PFSK-1 (cell line): ENCODE measurements at regions not wholly inside any gene's neighbourhood (a gene's known extent, or its start where the extent isn't known, plus 50 kb on each side); places are given as distances from the start of the nearest gene placed in this dataset.
A peak's percentile ranks its signal among the peaks of the same experiment; 100 is the strongest.

Experiments used
- FOXP2 ChIP-seq: optimal IDR thresholded peaks from 2 replicates; pipeline ENCODE3; 2011; ENCODE audit warnings: borderline replicate concordance, control low read depth, inconsistent platforms; ENCODE audit not compliant: insufficient read depth; ENCODE audit errors: extremely low read length, extremely low read depth
- POLR2AphosphoS5 ChIP-seq: IDR thresholded peaks from 2 replicates; pipeline ENCODE4 v1.6.1; 2012; ENCODE audit warnings: low read depth, mild to moderate bottlenecking, control low read depth, low read length, moderate library complexity
- SIN3A ChIP-seq: IDR thresholded peaks from 2 replicates; pipeline ENCODE4 v1.6.1; 2012; ENCODE audit warnings: mild to moderate bottlenecking, low read length, moderate library complexity, borderline replicate concordance; ENCODE audit not compliant: insufficient read depth
- TAF1 ChIP-seq: IDR thresholded peaks from 2 replicates; pipeline ENCODE4 v1.6.1; 2012; ENCODE audit warnings: low read length, control low read depth, borderline replicate concordance; ENCODE audit not compliant: insufficient read depth
- TF ChIP-seq, protein P1 (sequence below), 2 experiments: IDR thresholded peaks; 2 replicates each; pipeline versions ENCODE4 v1.6.1 to v1.8.0; 2011 to 2012; ENCODE audit warnings: low read depth in 2 of 2, low read length in 2 of 2, control low read depth in 1 of 2, inconsistent platforms in 1 of 2, mild to moderate bottlenecking in 1 of 2, moderate library complexity in 1 of 2; ENCODE audit not compliant: insufficient read depth in 1 of 2

GRCh38 chr16:88289968-88290401, 92.8 kb upstream of the ZNF469 start:
- TF ChIP-seq FOXP2 (peak; percentile 14), POLR2AphosphoS5 (no peak), TAF1 (no peak), SIN3A (no peak)
- TF ChIP-seq, protein P1, sequence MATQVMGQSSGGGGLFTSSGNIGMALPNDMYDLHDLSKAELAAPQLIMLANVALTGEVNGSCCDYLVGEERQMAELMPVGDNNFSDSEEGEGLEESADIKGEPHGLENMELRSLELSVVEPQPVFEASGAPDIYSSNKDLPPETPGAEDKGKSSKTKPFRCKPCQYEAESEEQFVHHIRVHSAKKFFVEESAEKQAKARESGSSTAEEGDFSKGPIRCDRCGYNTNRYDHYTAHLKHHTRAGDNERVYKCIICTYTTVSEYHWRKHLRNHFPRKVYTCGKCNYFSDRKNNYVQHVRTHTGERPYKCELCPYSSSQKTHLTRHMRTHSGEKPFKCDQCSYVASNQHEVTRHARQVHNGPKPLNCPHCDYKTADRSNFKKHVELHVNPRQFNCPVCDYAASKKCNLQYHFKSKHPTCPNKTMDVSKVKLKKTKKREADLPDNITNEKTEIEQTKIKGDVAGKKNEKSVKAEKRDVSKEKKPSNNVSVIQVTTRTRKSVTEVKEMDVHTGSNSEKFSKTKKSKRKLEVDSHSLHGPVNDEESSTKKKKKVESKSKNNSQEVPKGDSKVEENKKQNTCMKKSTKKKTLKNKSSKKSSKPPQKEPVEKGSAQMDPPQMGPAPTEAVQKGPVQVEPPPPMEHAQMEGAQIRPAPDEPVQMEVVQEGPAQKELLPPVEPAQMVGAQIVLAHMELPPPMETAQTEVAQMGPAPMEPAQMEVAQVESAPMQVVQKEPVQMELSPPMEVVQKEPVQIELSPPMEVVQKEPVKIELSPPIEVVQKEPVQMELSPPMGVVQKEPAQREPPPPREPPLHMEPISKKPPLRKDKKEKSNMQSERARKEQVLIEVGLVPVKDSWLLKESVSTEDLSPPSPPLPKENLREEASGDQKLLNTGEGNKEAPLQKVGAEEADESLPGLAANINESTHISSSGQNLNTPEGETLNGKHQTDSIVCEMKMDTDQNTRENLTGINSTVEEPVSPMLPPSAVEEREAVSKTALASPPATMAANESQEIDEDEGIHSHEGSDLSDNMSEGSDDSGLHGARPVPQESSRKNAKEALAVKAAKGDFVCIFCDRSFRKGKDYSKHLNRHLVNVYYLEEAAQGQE (IDR thresholded peaks at IDR 0.05; ENCODE audit: insufficient read depth in 1 of 2, low read depth in 2 of 2, low read length in 2 of 2), result no peak

- TF ChIP-seq FOXP2, result no peak
- TF ChIP-seq, protein P1 (IDR thresholded peaks at IDR 0.05; ENCODE audit: insufficient read depth in 1 of 2, low read depth in 2 of 2, low read length in 2 of 2), result no peak
- TF ChIP-seq POLR2AphosphoS5, result no peak
- TF ChIP-seq TAF1, result no peak
- no peak for TF ChIP-seq SIN3A
Measured at GRCh38 chr16:88290850-88291830, 91.6 kb upstream of the ZNF469 start.

DNA sequence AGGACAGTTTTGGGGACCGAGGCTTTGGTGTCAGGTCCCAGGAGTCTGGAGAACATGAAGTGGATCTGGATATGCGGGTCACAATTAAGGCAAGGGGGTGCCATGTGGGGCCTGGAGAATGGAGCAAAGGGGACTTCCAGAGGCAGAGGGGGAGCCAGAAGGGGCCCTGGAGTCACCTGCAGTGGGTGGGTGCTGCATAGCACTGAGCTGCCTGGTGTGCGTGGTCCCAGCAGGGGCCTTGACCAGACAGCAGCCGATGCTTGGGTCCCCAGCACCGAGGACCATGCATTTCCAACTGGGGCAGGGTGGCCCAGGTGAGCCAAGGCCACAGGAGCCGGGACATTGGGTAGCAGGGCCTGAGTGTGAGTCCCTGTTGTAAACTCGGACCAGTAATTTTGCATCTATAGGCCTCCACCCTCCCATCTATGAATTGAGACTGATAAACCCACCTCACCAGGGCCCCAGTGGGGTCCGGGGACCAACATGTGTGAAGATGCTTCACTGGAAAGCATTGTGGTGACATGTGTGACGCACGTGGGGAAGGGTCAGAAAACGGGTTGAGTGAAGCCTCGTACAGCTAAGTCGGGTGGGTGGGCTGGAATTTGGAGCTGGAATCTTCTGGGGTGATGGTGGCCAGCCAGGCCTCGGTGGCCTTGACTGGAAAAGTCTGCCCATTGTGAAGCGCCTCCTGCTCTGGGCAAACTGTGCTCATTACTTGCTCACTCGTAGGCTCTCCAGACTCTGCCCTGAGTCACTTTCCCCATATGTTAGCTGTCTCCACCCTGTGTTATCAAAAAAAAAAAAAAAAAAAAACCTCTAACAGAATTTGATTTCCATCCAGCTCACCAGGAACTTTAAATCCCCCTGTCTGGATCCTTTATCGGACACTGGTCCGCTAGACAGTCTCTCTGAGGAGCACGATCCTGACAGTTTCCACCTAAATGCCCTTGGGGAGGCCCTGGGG, 90.5 kb upstream of the ZNF469 start:
- TF ChIP-seq POLR2AphosphoS5, result no peak
- TF ChIP-seq TAF1, result no peak
- no peak for TF ChIP-seq SIN3A
- TF ChIP-seq FOXP2, result no peak
- TF ChIP-seq, protein P1 (IDR thresholded peaks at IDR 0.05; ENCODE audit: insufficient read depth in 1 of 2, low read depth in 2 of 2, low read length in 2 of 2), result no peak

DNA sequence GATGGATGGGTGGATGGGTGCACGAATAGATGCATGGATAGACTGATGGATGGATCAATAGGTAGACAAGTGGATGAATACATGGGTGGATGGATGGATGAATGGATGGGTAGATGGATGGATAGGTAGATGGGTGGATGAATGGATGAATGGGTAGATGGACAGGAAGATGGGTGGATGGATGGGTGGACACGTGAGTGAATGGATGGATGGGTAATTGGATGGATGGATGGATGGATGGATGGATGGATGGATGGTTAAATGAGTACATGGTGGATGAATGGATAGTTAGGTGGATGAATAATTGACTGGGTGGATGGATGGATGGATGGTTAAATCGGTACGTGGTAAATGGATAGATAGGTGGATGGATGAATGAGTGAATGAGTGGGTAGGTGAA, 89.7 kb upstream of the ZNF469 start:
- TF ChIP-seq TAF1 (no peak), POLR2AphosphoS5 (no peak), FOXP2 (no peak), SIN3A (no peak)
- TF ChIP-seq, protein P1 (IDR thresholded peaks at IDR 0.05; ENCODE audit: insufficient read depth in 1 of 2, low read depth in 2 of 2, low read length in 2 of 2), result no peak
